Pancreas (tissue), 10 donors: ENCODE measurements at regions not wholly inside any gene's neighbourhood (a gene's known extent, or its start where the extent isn't known, plus 50 kb on each side); places are given as distances from the start of the nearest gene placed in this dataset.

ENCODE experiments used
- ATAC-seq, 4 donors: fragments of 200-7000 bp; cut with Tn5 transposase; one replicate each; pipeline versions ENCODE4 v1.8.0 to v1.9.1; 2020; ENCODE audit warnings: mild to moderate bottlenecking in 4 of 4, moderate library complexity in 4 of 4
- DNase-seq, 6 donors: peaks; one replicate each; pipeline ENCODE4 v3.0.0-alpha.2; 2020
- FAIRE-seq: peaks from 2 replicates; lab custom pipeline; 2012; peaks lifted over from hg19 to GRCh38; lab: Jason Lieb, UNC
- H3K27ac ChIP-seq, 4 donors: fragments of 200-600 bp; sonication (generic); 1 replicate in 3 of 4; 2 replicates in 1 of 4; pipeline versions ENCODE4 v1.5.0 to v1.8.0; 2020
- H3K27me3 ChIP-seq, 4 donors: fragments of 200-600 bp; one replicate each; pipeline ENCODE4 v1.8.0; 2021
- H3K36me3 ChIP-seq, 3 donors: fragments of 200-600 bp; sonication (generic) in 1 of 3; one replicate each; pipeline versions ENCODE4 v1.5.0 to v1.8.0; 2020 to 2021
- H3K4me1 ChIP-seq, 3 donors: fragments of 200-600 bp; one replicate each; pipeline ENCODE4 v1.8.0; 2021
- H3K4me3 ChIP-seq, 4 donors: fragments of 200-600 bp; sonication (generic) in 2 of 4; one replicate each; pipeline versions ENCODE4 v1.5.0 to v1.8.0; 2020 to 2021
- H3K9me3 ChIP-seq, 4 donors: fragments of 200-600 bp; one replicate each; pipeline ENCODE4 v1.8.0; 2021
- CTCF ChIP-seq, 4 donors: fragments of 200-600 bp; sonication (generic) in 3 of 4; IDR thresholded peaks; one replicate each; pipeline versions ENCODE4 v1.5.0 to v1.8.0; 2021; ENCODE audit warnings: antibody characterized with exemption in 4 of 4
- WGBS, 2 donors: extraction: QIAGEN DNeasy Blood & Tissue Kit; methylation state at CpG; one replicate each; pipeline ENCODE4 v1.1.7; 2013; 5-methylcytosine and 5-hydroxymethylcytosine counted together
- intact Hi-C, 3 donors: fragments of 100-400 bp; cut with DNase I; formaldehyde crosslinking; loops; one replicate each; pipeline versions ENCODE4 v1.11.1 to v1.14.2; 2022
- donor health status: healthy with polysubstance abuse.
- donor health status: DM: no; HTN: no; CAD: no; lungs with moderate emphysema.
- donor health status: DM: no; HTN: no; CAD: no.
- donor health status: control.
- donor health status: control.
- donor health status: Bipolar disorder and iron deficiency.
- donor health status: DM: yes; HTN: yes; CAD: no.
- donor health status: DM: no; HTN: no; CAD: no.
- donor health status: DM: no; HTN: no; CAD: no.
- donor health status: DM: yes; HTN: yes; CAD: no.

- Histone ChIP-seq H3K27ac (no peak overlapping the region), H3K4me3 (no peak overlapping the region), H3K36me3 (peaks cover 0 to 5% (median 4%) of the 10 kb centered on the region in 3 donors), H3K27me3 (no peaks in the 10 kb centered on the region), H3K9me3 (no peaks in the 10 kb centered on the region), H3K4me1 (no peaks in the 10 kb centered on the region)
- DNase-seq (no peak), ATAC-seq (no peak), FAIRE-seq (no peak)
- intact Hi-C loops, result no loop called here
- 71 to 75% methylated on average over 17 of the region's 17 CpGs for WGBS, 2 donors
- no peak for TF ChIP-seq CTCF (IDR thresholded peaks at IDR 0.05)
These were observed 109.4 kb downstream of the RFLNA start for GRCh38 chr12:124404162-124404784.

- DNase-seq (no peak), ATAC-seq (no peak), FAIRE-seq (no peak)
- intact Hi-C loops, result no loop called here
- no peak overlapping the region for H3K27ac ChIP-seq
- TF ChIP-seq CTCF (IDR thresholded peaks at IDR 0.05), result no peak
- no peaks in the 10 kb centered on the region for H3K9me3 ChIP-seq
- H3K27me3 ChIP-seq, result no peaks in the 10 kb centered on the region
- H3K36me3 ChIP-seq, result peaks cover 0 to 5% (median 4%) of the 10 kb centered on the region in 3 donors
- 83 to 88% methylated on average over 9 of the region's 9 CpGs for WGBS, 2 donors
- no peak overlapping the region for H3K4me3 ChIP-seq
- no peaks in the 10 kb centered on the region for H3K4me1 ChIP-seq
These were observed 108.4 kb downstream of the RFLNA start for GRCh38 chr12:124403273-124403672.

- no peak for ATAC-seq
These were observed 107.6 kb downstream of the RFLNA start for GRCh38 chr12:124402248-124403066.

GRCh38 chr12:124401704-124402221 is 106.9 kb downstream of the RFLNA start:
- TF ChIP-seq CTCF (IDR thresholded peaks at IDR 0.05), result no peak
- 78 to 83% methylated on average over 13 to 15 of the region's 15 CpGs for WGBS, 2 donors
- ATAC-seq, result no peak
- intact Hi-C loops, result no loop called here
- Histone ChIP-seq H3K27me3 (no peaks in the 10 kb centered on the region), H3K4me3 (no peak overlapping the region), H3K9me3 (no peaks in the 10 kb centered on the region), H3K36me3 (peaks cover 0 to 5% (median 4%) of the 10 kb centered on the region in 3 donors), H3K4me1 (peaks cover 0 to 5% (median 0%) of the 10 kb centered on the region in 3 donors), H3K27ac (no peak overlapping the region)
- FAIRE-seq, result no peak
- no peak for DNase-seq

More at GRCh38 chr12:124402248-124403066, 107.6 kb downstream of the RFLNA start:
- FAIRE-seq (no peak), DNase-seq (no peak)
- H3K27me3 ChIP-seq, result no peaks in the 10 kb centered on the region
- peaks cover 0 to 4% (median 0%) of the 10 kb centered on the region in 3 donors for H3K4me1 ChIP-seq
- H3K27ac ChIP-seq, result no peak overlapping the region
- TF ChIP-seq CTCF (IDR thresholded peaks at IDR 0.05), result no peak
- no peaks in the 10 kb centered on the region for H3K9me3 ChIP-seq
- H3K36me3 ChIP-seq, result peaks cover 0 to 5% (median 4%) of the 10 kb centered on the region in 3 donors
- intact Hi-C loops, result no loop called here
- H3K4me3 ChIP-seq, result no peak overlapping the region
- WGBS, 2 donors, result 84% methylated on average over 22 to 23 of the region's 23 CpGs
